CD4-positive, alpha-beta T cell treated with Interleukin-10 for 1 hour (primary cell): ENCODE measurements at regions not wholly inside any gene's neighbourhood (a gene's known extent, or its start where the extent isn't known, plus 50 kb on each side); places are given as distances from the start of the nearest gene placed in this dataset.

Source experiments
- DNase-seq: peaks from one replicate; pipeline ENCODE4 v3.0.0-alpha.2; 2020

DNA sequence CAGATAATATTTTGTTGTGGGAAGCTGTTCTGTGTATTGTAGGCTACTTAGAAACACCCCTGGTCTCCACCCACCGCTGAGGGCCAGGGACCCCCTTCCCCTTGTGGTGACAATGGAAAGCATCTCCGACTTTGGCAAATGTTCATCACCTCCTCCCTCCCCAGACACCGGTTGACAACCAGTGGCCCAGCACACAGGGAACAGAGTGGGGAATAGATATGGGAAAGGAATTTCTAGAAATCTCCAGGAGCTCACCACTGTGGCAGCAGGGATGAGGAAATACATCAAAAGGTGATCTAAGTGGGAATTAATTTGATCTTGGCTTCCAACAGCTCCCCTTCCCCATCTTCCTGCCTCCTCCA lies 257.3 kb upstream of the FOXQ1 start:
- DNase-seq: no peak

DNA sequence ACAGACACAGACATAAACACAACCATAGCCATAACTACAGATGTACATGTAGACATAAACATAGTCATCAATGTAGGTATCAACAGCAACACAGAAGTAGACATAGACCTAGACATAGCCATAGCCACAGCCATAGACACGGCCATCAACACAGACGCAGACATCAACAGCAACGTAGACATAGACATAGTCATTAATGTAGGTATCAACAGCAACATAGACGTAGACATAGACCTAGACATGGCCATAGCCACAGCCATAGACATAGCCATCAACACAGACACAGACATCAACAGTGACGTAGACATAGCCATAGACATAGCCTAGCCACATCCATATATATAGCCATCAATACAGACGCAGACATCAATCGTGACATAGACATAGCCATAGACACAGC lies 258.3 kb upstream of the FOXQ1 start:
- no peak for DNase-seq

DNA sequence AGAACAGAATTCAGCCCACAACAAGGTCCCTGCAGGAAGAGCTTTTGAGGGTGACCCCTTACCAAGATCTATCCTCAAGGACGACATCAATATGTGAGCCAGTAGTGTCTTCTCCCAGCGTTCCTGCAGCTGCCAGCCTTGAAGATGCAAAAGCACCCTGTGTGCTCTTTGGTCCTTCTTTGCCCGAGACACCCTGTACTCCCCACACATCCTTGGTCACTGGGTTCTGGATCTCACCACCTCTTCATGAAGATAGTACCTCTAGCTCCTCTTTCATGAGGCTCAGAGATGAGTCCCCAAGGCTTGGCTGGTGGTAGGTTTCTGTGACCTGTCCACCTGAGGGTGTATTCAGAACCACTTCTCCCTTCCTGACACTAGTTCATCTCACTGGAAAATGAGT lies 259.6 kb upstream of the FOXQ1 start:
- no peak for DNase-seq

DNA sequence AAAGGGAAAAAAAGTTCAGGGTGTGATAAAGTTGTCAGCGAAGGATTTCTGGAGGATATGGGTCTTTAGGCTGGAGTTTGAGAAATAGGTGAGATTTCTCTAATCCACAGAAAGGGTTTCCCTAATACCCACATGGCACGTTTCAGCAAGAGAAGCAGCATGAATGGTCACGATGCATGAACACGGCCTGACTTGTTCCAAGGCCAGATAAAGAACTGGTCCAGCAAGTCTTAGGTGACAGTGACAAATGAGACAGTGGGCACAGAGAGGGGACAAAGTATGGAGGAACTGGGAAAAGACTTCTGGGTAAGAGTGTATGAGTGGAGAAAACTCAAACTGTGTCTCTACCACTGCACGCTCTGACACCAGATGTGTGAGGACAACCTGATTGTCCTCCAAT lies 262.0 kb upstream of the FOXQ1 start:
- no peak for DNase-seq

DNA sequence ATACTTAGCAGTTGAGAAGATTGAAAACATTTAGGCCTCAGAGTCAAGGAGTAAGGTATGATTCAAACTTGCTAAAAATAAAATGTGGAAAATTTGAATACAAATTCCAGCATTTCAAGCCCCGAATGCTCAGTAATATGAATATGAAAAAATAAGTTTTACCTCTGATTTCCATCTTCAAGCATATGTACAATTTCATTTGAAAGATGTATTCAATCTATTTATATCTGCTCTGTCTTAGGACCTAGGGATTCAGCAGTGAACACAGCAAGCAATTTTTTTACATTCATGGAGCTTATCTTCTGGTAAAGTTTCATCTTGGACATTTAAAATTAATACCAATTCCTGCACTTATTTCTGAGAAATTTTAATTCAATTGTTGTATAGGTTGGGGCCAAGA lies 262.7 kb upstream of the FOXQ1 start:
- DNase-seq: no peak

DNA sequence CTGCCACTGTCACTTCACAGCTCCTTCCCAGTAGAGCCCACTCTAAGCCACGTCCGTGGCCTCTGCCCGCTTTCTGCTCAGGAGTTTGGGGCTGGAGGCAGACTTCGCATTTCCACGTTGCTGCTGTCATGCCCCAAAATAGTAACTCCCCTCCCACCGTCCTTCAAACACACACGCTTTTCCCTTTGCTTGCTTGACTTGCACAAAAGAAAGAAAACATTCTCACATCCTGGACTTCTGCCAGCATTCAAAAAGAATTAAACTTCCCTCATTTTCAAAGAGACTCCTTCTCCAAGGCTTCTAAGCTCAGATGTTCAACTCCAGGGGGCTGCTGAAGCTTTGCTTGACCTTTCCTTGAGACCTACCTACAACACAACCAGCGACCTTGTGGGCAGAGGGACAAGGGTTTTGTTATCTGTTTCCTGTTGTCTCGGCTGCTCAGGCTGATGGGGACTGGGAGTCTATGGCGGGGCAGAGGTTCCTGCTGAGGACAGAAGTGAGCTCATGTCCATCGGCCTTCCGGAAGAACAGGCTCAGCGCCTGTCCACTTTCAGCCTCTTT lies 263.8 kb upstream of the FOXQ1 start:
- no peak for DNase-seq

DNA sequence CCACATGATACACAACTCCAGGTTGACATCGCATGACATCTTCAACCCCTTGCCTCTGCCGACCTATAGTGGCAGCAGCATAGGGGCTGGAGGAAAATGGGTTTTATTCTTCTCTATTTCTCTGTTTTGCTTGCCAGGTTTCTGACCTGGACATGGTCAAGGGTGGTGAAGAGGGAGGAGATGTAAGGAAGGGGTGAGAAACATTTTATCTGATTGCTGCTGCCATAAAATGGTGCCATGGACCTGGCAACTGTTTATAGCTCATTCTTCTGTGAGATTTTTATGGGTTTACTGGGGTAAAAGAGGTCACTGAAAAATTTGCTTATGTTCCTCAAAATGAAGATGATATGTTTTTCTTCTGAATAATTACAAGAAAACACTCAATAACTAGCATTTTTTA lies 266.7 kb upstream of the FOXQ1 start:
- DNase-seq: no peak

DNA sequence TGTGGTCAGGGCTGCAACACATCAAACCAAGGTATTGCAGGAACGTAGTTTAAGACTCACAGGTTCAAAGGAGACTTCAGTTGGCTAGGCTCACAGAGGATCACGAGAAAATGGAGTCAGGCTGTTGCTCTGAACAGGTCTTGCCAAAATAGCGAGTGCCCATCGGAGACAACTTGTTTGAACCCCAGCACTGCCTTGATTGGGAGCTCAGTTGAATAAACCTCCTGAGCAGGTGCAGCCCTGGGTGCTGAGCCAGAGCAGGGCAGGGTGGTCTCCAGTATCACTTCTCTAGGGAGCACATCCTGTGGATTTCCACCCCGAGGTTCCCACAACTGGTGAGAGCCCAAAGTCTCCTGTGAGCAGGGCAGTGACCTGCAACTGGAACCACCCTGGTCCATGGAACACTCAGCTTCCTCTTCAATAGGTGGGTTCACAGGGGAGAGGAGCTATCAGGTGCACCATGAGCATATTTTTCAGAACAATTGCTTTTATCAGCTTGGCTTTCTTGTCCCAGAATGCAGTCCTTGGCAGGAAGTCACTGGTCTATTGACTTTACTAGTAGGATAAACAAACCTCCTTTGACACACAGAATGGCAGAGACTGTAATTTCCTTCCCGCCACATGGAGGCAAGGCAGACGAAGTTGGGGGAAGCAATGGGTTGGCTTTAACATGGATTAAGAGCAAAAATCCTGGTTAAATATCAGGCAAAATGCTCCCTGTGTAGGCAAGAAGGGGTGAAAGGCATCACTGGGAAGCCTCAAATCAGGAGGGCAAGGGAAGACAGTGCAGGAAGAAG lies 267.7 kb upstream of the FOXQ1 start:
- no peak for DNase-seq

DNA sequence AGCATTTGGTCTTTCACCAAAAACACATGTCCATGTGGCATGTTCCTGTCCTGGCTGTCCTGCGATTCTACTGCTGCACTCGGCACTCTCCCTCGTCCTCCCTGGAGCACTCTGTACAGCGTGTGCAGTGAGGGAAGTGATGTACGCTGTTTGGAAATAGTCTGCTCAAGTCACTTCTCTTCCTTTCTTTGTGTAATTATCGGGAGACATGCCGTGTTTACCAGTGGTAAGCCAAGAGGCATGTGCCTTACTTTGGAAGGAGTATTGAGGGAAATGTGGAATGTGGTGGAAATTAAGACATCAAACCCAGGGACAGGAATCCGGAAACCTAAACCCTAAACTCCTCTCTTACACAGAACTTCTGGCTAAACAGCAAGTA lies 268.5 kb upstream of the FOXQ1 start:
- DNase-seq: no peak

DNA sequence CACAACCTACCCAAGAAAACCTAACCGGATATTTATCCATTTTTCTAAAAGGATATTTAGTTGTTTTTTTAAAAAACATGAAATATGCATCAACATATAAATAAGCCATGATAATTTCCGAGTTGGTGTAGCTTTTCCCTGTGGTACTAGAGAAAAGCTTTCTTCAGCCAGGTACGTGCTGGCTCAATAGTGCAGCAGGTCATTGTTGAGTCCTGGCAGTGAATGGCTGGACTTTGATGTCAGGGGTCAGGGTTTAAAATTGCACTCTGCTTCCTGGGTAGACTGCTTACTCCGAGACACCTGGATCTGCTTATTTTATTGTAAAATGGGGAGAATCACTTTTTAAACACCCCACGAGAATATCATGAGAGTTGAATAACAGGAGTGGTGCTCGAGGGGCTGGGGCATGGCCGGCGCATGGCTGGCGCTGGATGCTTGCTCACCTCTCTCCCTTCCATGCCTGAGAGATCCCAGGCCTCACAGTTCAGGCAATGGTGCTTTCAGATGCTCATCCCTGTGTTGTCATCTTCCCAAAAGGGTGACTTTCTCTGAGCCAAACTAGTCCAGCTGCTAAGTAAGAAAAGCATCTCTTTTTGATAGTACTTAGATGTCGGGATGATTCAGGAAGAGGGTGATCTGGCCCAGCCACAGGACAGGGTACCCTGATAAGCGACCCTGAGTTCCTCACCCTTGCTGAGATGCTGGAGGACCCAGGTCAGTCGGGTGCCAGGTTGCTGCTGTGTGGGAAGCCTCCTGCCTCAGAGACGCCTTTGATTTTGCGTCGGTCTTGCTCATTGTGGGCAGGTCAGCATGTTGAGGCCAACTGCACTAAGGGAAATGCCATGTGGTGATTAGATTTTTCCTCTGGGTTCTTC lies 269.1 kb upstream of the FOXQ1 start:
- no peak for DNase-seq

DNA sequence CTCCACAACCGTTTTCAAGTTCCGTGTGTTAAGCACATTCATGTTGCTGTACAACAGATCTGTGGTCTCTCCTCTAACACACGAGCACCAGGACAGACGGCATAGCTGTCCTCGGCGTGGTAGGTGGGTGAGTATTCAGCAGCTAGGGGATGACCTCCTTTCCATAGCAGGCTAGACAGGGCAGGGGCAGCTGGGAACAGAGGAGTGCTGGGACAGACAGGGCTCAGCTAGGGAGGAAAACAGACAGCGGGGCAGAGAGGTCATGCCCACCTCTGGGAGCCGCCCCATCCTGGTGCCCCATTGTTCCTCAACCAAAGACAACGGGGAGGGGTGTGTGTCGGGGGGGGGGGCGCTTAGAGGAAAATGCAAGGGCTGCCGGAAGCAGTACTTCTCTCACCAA lies 271.5 kb upstream of the FOXQ1 start:
- no peak for DNase-seq

DNA sequence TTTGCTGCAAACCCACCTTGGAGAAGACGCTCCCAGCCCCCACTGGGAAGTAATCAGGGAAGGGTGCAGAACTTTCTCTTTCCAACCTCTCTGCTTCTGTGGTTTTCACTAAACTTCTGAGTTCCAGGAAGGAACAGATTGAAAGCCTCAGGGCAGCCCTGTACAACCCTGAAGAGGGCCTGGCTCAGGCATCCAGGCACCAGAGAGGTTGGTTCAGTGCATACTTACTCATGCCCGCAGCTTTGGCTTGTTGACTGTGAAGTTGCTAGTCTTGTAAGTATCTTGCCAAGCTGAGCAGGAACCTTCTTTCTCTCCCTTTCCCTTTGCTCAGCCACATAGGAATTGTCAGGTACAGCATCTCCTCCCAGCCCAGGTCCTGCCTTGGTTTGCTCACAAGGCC lies 272.2 kb upstream of the FOXQ1 start:
- no peak for DNase-seq

DNA sequence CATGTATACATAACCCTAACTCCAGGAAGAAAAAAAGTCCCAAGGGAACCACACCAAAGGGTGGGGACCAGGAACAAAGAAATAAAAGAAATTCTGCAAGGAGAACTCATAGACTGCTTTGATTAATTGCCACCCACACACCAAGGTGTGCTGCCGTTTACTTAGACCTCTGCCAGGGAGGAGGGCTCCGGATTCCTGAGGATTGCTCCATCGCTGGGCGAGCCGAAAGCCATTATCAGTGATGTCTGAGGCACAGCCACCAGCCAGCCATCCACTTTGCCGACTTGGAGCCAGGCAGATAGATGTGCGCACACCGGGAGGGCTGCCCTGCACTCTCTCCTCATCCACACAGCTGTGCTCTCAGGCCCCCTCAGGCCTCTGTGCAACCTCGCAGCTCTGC lies 272.7 kb upstream of the FOXQ1 start:
- no peak for DNase-seq

DNA sequence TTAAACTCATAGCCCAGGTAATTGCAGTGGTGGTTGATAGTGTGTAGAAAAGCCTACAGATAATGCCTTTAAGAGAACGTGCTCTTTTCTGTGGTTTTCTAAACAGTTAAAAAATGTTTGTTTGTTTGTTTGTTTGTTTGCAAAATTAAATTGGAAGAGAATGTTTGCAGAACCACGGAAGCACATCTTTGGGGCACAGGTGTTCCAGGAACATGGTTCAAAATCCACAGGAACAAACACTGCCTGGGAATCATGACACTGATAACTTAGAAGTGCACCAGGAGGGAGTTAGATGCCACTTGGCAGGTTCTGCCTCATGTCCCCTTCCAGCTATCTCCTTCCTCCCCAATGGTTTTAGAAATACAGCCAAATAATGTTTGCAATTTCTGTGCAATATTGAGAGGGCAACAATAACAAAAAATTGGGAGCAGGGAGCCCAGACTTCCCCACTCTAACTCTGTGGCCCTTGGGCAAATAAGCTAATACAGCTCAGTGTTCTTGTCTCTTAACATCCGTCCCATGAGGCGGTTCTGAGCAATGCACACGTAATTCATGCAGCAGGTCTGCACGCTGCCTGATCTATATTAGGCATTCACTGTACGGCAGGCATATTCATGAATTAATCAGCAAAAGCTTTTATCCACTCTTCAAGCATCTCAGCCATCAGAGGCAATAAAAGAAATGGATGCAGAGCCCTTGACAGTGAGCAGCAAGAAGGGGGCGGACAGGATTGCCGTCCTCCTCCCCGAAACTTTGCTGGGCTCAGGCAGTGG lies 274.3 kb upstream of the FOXQ1 start:
- DNase-seq: no peak

DNA sequence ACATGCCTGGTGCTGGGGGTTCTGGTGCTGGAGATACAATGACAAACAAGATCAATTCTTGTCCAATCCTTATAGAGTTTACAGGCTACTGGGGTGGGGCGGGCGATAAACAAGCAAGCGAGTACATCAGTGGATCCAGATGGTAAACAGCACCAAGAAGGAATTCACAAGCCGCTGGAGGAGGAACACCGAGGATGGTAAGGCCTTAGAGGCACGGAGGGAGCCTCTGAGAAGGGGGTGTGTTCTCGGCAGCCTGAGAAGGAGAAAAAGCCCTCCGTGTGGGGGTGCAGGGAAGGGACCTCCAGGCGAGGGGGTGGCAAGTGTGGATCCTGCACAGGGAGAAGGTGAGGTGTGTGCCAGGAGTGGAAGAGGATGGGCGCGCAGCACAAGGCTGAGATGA lies 276.5 kb upstream of the FOXQ1 start:
- DNase-seq: no peak

DNA sequence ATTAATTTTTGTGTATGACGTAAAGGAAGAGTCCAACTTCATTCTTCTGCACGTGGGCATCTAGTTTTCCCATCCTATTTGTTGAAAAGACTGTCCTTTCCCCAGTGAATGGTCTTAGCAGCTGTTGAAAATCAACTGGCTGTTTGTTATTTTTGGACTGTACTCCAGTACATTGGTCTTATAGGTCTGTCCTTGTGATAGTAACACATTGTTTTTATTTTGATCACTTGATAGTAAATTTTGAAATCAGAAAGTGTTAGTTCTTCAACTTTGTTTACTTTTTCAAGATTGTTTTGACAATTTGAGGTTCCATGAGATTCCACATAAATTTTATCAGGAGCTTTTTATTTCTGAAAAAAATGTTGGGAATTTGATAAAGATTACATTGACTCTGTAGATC lies 280.2 kb upstream of the FOXQ1 start:
- no peak for DNase-seq

DNA sequence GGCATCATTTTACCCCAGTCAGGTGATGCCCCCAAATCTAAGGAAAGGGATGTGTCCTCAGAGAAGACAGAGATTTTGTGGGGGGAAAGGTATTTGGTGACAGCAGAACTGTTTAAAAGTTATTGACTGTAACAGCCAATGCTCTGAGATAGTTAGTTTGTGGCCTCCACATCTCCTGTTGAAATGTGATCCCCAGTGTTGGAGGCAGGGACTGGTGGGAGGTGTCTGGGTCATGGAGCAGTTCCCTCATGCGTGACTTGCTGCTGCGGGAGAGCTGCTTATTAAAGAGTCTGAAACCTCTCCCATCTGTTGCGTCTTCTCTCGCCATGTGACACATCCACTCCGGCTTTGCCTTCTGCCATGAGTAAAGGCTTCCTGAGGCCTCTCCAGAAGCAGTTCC lies 282.8 kb upstream of the FOXQ1 start:
- no peak for DNase-seq

DNA sequence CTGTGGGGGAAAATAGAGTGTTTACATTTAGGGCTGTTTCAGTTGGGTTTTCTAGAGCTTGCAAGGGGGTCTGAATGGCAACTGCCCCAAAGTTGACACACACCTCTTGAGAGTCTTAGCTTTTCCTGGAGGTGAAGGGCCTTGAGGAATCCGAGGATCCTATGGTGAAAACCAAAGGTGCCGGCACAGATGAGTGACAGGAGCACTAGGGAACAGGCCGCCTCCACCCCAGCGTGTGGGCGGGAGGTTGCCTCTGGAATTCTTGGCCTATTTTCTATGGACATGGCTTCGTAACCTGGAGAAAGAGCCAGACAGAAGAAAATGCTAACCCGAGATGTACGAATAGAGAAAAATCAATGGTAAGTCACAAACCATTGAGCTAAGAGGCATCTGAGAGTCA lies 283.2 kb upstream of the FOXQ1 start:
- DNase-seq: no peak

DNA sequence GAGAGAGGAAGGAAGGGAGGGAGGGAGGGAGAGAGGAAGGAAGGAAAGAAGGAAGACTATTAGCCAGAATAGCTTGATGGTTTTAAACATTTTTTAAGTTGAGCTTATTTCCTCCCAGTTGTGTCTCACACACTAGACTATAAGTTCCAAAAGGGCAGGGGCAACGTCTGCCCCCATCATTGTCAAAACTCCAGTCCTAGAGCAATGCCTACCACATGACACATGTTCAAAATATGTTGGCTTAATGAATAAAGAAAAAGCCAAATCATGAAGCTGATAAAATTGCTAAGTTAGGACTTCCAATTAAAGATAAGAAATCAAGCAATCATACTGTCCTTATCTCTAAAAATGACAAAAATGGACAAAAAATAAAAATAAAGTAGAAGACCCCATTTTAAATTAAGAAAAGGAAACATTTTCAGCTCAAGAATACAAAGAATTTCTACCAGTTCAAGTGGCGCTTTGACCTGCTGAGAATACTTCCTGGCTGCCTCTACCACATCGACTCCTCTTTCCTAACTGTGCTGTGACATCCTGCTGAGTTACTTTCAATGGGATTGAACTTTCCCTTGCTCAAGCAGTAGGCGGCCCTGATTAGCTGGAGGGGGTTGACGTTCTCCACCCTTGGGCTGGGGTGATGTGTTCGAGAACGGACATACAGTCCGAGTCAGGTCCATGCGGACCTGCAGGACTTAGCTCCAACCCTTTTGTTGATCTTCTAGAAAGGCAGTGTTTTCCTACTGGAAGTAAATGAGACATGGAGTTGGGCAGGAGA lies 283.9 kb upstream of the FOXQ1 start:
- no peak for DNase-seq

DNA sequence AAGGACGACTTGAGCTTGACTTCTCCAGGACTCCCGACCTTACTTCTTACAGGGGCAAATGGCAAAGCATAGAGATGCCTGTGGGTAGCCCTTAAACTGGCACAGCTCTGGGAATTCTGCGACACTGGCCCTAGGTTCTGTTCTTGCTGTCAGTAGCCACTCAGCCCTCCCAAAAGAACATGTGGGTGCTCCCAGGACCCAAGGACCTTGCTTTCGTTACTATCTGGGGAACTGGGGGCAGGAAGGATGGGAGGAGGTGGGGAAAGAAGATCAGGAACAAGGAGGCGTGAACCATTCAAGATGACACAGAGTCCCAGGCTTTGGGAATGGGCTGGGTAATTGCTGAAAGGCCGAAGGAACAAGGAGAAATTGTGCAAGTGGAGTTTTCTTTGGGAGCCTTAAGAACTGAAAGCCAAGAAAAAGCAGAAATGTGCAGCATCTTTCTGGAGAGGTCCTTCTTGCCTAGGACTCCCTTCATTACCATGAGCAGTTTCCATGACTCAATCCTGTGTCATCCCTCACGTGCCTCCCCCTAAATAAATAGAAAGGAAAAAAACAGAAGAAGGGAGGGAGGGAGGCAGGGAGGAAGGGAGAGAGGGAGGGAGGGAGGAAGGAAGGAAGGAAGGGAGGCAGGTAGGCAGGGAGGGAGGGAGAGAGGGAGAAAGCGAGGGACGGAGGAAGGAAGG lies 284.6 kb upstream of the FOXQ1 start:
- no peak for DNase-seq

DNA sequence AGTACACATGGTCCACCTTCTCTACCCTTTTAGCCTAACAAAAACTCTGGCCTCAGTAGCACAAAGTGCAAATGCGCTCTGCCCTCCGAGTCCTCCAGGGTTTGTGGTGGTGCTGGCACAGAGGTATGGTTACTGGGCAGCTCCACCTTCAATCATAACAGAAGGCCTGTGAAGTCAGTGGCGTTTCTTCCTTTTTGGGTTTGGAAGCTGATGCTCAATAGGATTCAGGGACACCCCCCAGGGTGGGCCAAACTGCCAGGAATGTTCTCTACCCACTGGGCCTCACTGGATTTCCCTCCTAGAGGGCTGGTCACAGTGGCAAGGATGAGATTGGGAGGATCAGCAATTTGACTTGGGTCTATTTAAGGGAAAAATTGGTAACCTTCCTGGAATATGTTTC lies 286.1 kb upstream of the FOXQ1 start:
- DNase-seq: no peak

DNA sequence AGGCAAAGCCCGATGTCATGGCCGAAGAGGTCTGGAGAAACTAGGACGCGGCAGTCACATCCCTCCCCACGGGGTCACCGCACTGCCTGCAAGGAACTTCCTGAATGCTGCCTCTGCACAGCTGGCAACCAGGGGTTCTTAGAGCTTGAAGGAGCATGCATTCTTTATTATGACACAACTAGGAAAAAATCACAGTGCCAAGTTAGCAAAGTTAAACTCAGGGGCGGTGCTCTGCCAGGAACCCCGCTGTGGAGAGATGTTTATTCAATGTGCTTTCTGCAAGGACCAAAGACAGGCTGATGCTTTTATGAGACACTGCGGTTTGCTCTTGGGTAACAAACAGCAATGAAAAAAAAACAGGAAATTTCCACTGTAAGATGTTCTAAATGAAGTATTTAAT lies 287.3 kb upstream of the FOXQ1 start:
- DNase-seq: no peak
